Muscle of leg (tissue), 3 donors: ENCODE measurements at regions not wholly inside any gene's neighbourhood (a gene's known extent, or its start where the extent isn't known, plus 50 kb on each side); places are given as distances from the start of the nearest gene placed in this dataset.

Experiments
- DNase-seq: peaks from one replicate; pipeline ENCODE4 v3.0.0; 2013
- H3K27ac ChIP-seq: one replicate; pipeline ENCODE4 v1.5.1; 2013; ENCODE audit warnings: mild to moderate bottlenecking, low read length, control low read depth
- H3K27me3 ChIP-seq: one replicate; pipeline ENCODE4 v1.6.1; 2013; ENCODE audit warnings: low read length; ENCODE audit not compliant: control insufficient read depth, insufficient read depth
- H3K36me3 ChIP-seq: one replicate; pipeline ENCODE4 v1.6.1; 2013; ENCODE audit warnings: low read length; ENCODE audit not compliant: control insufficient read depth, insufficient read depth
- H3K4me1 ChIP-seq: one replicate; pipeline ENCODE4 v1.6.1; 2013; ENCODE audit warnings: low read length; ENCODE audit not compliant: control insufficient read depth, insufficient read depth
- H3K4me3 ChIP-seq: one replicate; pipeline ENCODE4 v1.5.1; 2013; ENCODE audit warnings: low read length, control low read depth
- H3K9me3 ChIP-seq: replicated peaks from 2 replicates; pipeline ENCODE4 v1.6.1; 2013; ENCODE audit warnings: low read depth, low read length; ENCODE audit not compliant: control insufficient read depth
- WGBS: methylation state at CpG from one replicate; pipeline ENCODE4 v1.1.5; 2013; ENCODE audit warnings: missing lambda C conversion rate; ENCODE audit not compliant: insufficient coverage; 5-methylcytosine and 5-hydroxymethylcytosine counted together

DNA sequence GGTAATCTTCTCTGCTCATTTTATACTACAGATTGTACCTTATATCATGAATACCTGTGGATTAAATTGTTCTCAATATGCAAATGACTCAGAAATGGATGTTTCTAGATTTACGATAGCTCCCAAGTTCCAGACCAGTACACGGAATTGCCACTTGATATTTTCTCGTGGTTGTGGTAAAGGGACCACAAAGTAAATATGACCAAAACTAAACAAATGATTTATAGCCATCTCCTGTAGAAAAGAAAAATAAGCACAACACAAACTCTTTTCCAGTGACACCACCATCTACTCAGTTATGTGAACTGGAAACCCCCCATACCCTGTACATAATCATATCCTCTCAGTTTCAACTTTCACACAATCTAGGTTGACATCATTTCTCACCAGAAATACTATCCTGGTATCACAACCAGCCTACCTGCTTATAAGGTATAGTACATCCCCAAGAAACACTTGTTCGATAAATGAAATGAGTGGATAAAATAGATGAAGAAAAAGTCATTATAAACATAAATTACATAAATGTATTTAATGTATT lies 172.3 kb downstream of the ADGRL4 start:
- no peak for DNase-seq
- Histone ChIP-seq H3K27me3 (no peaks in the 10 kb centered on the region), H3K27ac (no peak overlapping the region), H3K4me3 (no peak overlapping the region), H3K9me3 (no peaks in the 10 kb centered on the region), H3K36me3 (no peaks in the 10 kb centered on the region), H3K4me1 (no peaks in the 10 kb centered on the region)
- WGBS, result no CpG with 5 or more reads among the region's 4 CpGs

DNA sequence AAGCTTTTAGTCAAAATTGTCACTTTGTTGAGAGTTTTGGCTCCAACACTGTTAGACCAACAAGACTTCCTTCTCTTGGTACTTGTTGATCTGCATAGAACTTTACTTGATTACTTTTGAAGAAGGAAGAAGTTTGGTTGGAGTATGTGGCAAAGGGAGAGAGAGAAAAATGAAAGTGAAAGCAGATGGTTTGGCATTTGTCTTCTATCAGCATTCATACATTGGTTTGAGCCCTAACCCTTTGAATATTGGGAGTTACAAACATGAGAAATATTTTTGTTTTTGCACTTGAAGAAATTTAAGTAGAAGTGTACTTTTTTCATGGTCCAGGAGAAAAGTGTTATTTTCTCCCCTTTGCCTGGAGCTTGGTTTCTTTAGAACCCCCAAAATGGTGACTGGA lies 169.8 kb downstream of the ADGRL4 start:
- Histone ChIP-seq H3K4me1 (peaks cover 8% of the 10 kb centered on the region), H3K9me3 (no peaks in the 10 kb centered on the region), H3K36me3 (no peaks in the 10 kb centered on the region), H3K27me3 (no peaks in the 10 kb centered on the region), H3K4me3 (no peak overlapping the region), H3K27ac (no peak overlapping the region)
- DNase-seq, result no peak

DNA sequence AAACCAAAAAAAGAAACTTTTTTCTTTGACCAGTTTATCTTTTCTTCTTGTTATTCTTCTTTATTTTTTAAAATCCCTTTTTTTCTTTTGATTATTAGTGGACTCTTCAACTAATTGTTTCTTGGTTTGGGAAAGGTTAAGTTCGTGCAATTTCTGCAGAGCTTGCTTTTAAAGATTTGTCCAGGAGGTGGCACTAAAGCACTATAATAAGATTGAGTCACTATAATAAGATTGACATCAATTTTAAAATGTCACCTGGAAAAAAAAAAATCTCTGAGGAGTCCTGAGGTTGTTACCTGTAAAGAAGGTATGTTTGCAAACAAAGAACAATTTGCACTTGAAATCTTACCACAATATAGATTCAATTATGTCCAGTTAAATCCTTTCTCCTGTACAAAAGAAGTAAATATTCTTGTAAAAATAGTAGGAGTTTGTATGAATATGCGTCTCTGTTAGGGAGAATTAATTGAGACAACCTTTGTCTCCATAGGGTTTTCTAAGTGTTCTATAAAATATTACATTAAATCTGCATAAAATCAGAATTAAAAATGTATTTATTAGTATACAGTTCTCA lies 166.7 kb downstream of the ADGRL4 start:
- Histone ChIP-seq H3K4me3 (no peak overlapping the region), H3K4me1 (peaks cover 8% of the 10 kb centered on the region), H3K9me3 (no peaks in the 10 kb centered on the region), H3K27me3 (no peaks in the 10 kb centered on the region), H3K36me3 (no peaks in the 10 kb centered on the region), H3K27ac (no peak overlapping the region)
- WGBS, result no CpG with 5 or more reads among the region's 2 CpGs
- DNase-seq, result peak; percentile 58
